ENCODE measurements at regions not wholly inside any gene's neighbourhood (a gene's known extent, or its start where the extent isn't known, plus 50 kb on each side); places are given as distances from the start of the nearest gene placed in this dataset.

- TF ChIP-seq ZNF207 (IDR thresholded peaks at IDR 0.05; ENCODE audit: borderline replicate concordance) (no peak), PAX8 (IDR thresholded peaks at IDR 0.05) (no peak), STAT3 (IDR thresholded peaks at IDR 0.05; ENCODE audit: low read depth, low read length) (no peak), TAF1 (IDR thresholded peaks at IDR 0.05; ENCODE audit: borderline replicate concordance, low read depth, low read length) (no peak), NFYB (IDR thresholded peaks at IDR 0.05; ENCODE audit: insufficient read depth, low read depth, low read length) (no peak), ATF7 (IDR thresholded peaks at IDR 0.05; ENCODE audit: low read depth) (no peak), PML (IDR thresholded peaks at IDR 0.05; ENCODE audit: low read length) (no peak), BHLHE40 (IDR thresholded peaks at IDR 0.05; ENCODE audit: borderline replicate concordance in 1 of 2, low read depth in 2 of 2, low read length in 1 of 2) (no peak), TCF12 (IDR thresholded peaks at IDR 0.05; ENCODE audit: low read depth, low read length) (no peak)
Measured at GRCh38 chr1:87981386-87981785, 652.7 kb downstream of the LMO4 start (continued).

GRCh38 chr1:87981810-87982209 is 653.1 kb downstream of the LMO4 start:
- ChIA-PET RAD21 (ENCODE audit: unreplicated experiment) (no interaction called here), SMC1A (ENCODE audit: uncharacterized antibody, unreplicated experiment) (interaction anchor here (1.3 to 1.4 kb wide), 2 partner anchors 9 to 656 kb away, joined by 3 read pairs; no protein-coding TSS in a partner anchor), CTCF (no interaction called here), POLR2A (interaction anchor here (0.6 kb wide), 1 partner anchor 234 kb away, joined by 4 read pairs; no protein-coding TSS in a partner anchor)
- no peaks in the 10 kb centered on the region for H4K20me1 ChIP-seq (ENCODE audit: control insufficient read depth, insufficient read depth)
- H3K9me3 ChIP-seq (replicated peaks; ENCODE audit: control insufficient read depth, insufficient read depth, low read length): no peaks in the 10 kb centered on the region
- H3K27ac ChIP-seq (ENCODE audit: control insufficient read depth, insufficient read depth): no peak overlapping the region
- in situ Hi-C loops (cut with MboI) (no loop called here), intact Hi-C loops (cut with micrococcal nuclease; ENCODE audit: unreplicated experiment) (no loop called here)
- H3K27me3 ChIP-seq (replicated peaks in 1 of 2; ENCODE audit: control insufficient read depth in 2 of 2, insufficient read depth in 2 of 2, low read length in 1 of 2): no peaks in the 10 kb centered on the region; a peak in 1 of 4 replicates
- no peaks in the 10 kb centered on the region for H3K36me3 ChIP-seq (ENCODE audit: control insufficient read depth in 2 of 2, insufficient read depth in 2 of 2, low read length in 1 of 2)
- DNase-seq (ENCODE audit: low read depth, low spot score): no peak
- no peak overlapping the region for H2AFZ ChIP-seq (ENCODE audit: control insufficient read depth, low read depth, low read length)
- BruUV-seq (replicated peaks): no TSS peak
- no peak overlapping the region for H3K4me2 ChIP-seq (ENCODE audit: control insufficient read depth, insufficient read depth)
- H3K4me3 ChIP-seq: no peak overlapping the region
- FAIRE-seq: no peak
- ATAC-seq: no peak
- H3K79me2 ChIP-seq (ENCODE audit: control insufficient read depth, insufficient read depth, low read length): no peaks in the 10 kb centered on the region
- H3K9ac ChIP-seq (ENCODE audit: control insufficient read depth, insufficient read depth, low read length): no peak overlapping the region
- no peaks in the 10 kb centered on the region for H3K4me1 ChIP-seq (ENCODE audit: control insufficient read depth, insufficient read depth, low read length)
- 42% methylated on average over 1 of the region's 1 CpG for WGBS (ENCODE audit: insufficient coverage, insufficient replicate concordance, low lambda C conversion rate, missing lambda C conversion rate)
- TF ChIP-seq PBX3 (IDR thresholded peaks at IDR 0.05; ENCODE audit: insufficient replicate concordance, low read depth, low read length): no peak
- no peak for TF ChIP-seq HSF1 (IDR thresholded peaks at IDR 0.05; ENCODE audit: low read depth, low read length)
- no peak for TF ChIP-seq KAT2A (conservative IDR thresholded peaks at IDR 0.05; ENCODE audit: control insufficient read depth, low read depth, low read length)
- TF ChIP-seq PRDM15 (CRISPR knock-in tag; IDR thresholded peaks at IDR 0.05): no peak
- TF ChIP-seq CHD4 (IDR thresholded peaks at IDR 0.05): no peak
- no peak for TF ChIP-seq KDM1A (IDR thresholded peaks at IDR 0.05; ENCODE audit: borderline replicate concordance)
- TF ChIP-seq ASH2L (IDR thresholded peaks at IDR 0.05; ENCODE audit: borderline replicate concordance, low read depth): no peak
- TF ChIP-seq EP300 (IDR thresholded peaks at IDR 0.05; ENCODE audit: borderline replicate concordance in 1 of 2, control insufficient read depth in 1 of 2, low read depth in 2 of 2, low read length in 2 of 2): no peak
- TF ChIP-seq CREM (IDR thresholded peaks at IDR 0.05; ENCODE audit: low read depth): no peak
- no peak for TF ChIP-seq GABPA (IDR thresholded peaks at IDR 0.05; ENCODE audit: low read depth)

Data from GM12878 (cell line).